Left lung (tissue), 4 donors: ENCODE measurements at regions not wholly inside any gene's neighbourhood (a gene's known extent, or its start where the extent isn't known, plus 50 kb on each side); places are given as distances from the start of the nearest gene placed in this dataset.

Experiments
- ATAC-seq: fragments of 200-7000 bp; cut with Tn5 transposase; one replicate; pipeline ENCODE4 v1.9.1; 2020; ENCODE audit warnings: moderate library complexity
- DNase-seq, 4 donors: peaks; one replicate each; pipeline ENCODE4 v3.0.0-alpha.2; 2013 to 2020
- H3K27ac ChIP-seq, 2 donors: fragments of 200-600 bp; sonication (generic) in 1 of 2; one replicate each; pipeline versions ENCODE4 v1.5.0 to v1.8.0; 2020 to 2021
- H3K27me3 ChIP-seq, 2 donors: fragments of 200-600 bp; sonication (generic) in 1 of 2; one replicate each; pipeline versions ENCODE4 v1.5.0 to v1.8.0; 2020 to 2021
- H3K36me3 ChIP-seq, 2 donors: fragments of 200-600 bp; sonication (generic) in 1 of 2; one replicate each; pipeline versions ENCODE4 v1.5.0 to v1.8.0; 2020 to 2021
- H3K4me1 ChIP-seq, 2 donors: fragments of 200-600 bp; one replicate each; pipeline ENCODE4 v1.8.0; 2021
- H3K4me3 ChIP-seq, 2 donors: fragments of 200-600 bp; sonication (generic) in 1 of 2; one replicate each; pipeline versions ENCODE4 v1.5.0 to v1.8.0; 2020 to 2021; ENCODE audit warnings: mild to moderate bottlenecking in 1 of 2
- H3K9me3 ChIP-seq, 2 donors: fragments of 200-600 bp; sonication (generic) in 1 of 2; one replicate each; pipeline versions ENCODE4 v1.5.0 to v1.8.0; 2020 to 2021
- CTCF ChIP-seq, 2 donors: fragments of 200-600 bp; sonication (generic) in 1 of 2; IDR thresholded peaks; one replicate each; pipeline versions ENCODE4 v1.5.0 to v1.8.0; 2021; ENCODE audit warnings: antibody characterized with exemption in 2 of 2
- intact Hi-C, 2 donors: fragments of 100-400 bp; cut with DNase I; formaldehyde crosslinking; loops; one replicate each; pipeline versions ENCODE4 v1.11.2 to v1.14.2; 2022
- donor health status: DM: no; HTN: yes; CAD: no.
- donor health status: DM: no; HTN: no; CAD: no.

- intact Hi-C loops = no loop called here
- Histone ChIP-seq H3K4me3 (no peak overlapping the region), H3K27ac (no peak overlapping the region), H3K27me3 (no peaks in the 10 kb centered on the region), H3K9me3 (no peaks in the 10 kb centered on the region), H3K4me1 (no peaks in the 10 kb centered on the region), H3K36me3 (no peaks in the 10 kb centered on the region)
- ATAC-seq (no peak), DNase-seq (no peak)
- TF ChIP-seq CTCF (IDR thresholded peaks at IDR 0.05) = no peak
Observed at GRCh38 chr13:58266271-58266670, 634.7 kb downstream of the PCDH17 start.

GRCh38 chr13:58298556-58299135 lies 667.1 kb downstream of the PCDH17 start:
- intact Hi-C loops = no loop called here
- H3K27me3 ChIP-seq = no peaks in the 10 kb centered on the region
- no peaks in the 10 kb centered on the region for H3K36me3 ChIP-seq
- H3K4me1 ChIP-seq = no peaks in the 10 kb centered on the region
- no peaks in the 10 kb centered on the region for H3K9me3 ChIP-seq
- no peak for DNase-seq
- H3K27ac ChIP-seq = no peak overlapping the region
- no peak for TF ChIP-seq CTCF (IDR thresholded peaks at IDR 0.05)
- no peak for ATAC-seq
- H3K4me3 ChIP-seq = no peak overlapping the region

- TF ChIP-seq CTCF (IDR thresholded peaks at IDR 0.05) = no peak
- Histone ChIP-seq H3K27ac (no peak overlapping the region), H3K4me1 (no peaks in the 10 kb centered on the region), H3K36me3 (no peaks in the 10 kb centered on the region), H3K4me3 (no peak overlapping the region), H3K27me3 (no peaks in the 10 kb centered on the region), H3K9me3 (no peaks in the 10 kb centered on the region)
- no peak for ATAC-seq
- no peak for DNase-seq
- intact Hi-C loops = no loop called here
Observed at GRCh38 chr13:58300224-58300623, 668.7 kb downstream of the PCDH17 start.

- no peaks in the 10 kb centered on the region for H3K4me1 ChIP-seq
- intact Hi-C loops = no loop called here
- ATAC-seq (no peak), DNase-seq (no peak)
- H3K27ac ChIP-seq = no peak overlapping the region
- no peaks in the 10 kb centered on the region for H3K9me3 ChIP-seq
- TF ChIP-seq CTCF (IDR thresholded peaks at IDR 0.05) = no peak
- no peak overlapping the region for H3K4me3 ChIP-seq
- H3K27me3 ChIP-seq = no peaks in the 10 kb centered on the region
- H3K36me3 ChIP-seq = no peaks in the 10 kb centered on the region
Observed at GRCh38 chr13:58300974-58301681, 669.6 kb downstream of the PCDH17 start.

GRCh38 chr13:58302349-58302748 lies 670.8 kb downstream of the PCDH17 start:
- H3K9me3 ChIP-seq = no peaks in the 10 kb centered on the region
- no peaks in the 10 kb centered on the region for H3K27me3 ChIP-seq
- DNase-seq (no peak), ATAC-seq (no peak)
- no peak for TF ChIP-seq CTCF (IDR thresholded peaks at IDR 0.05)
- no peaks in the 10 kb centered on the region for H3K4me1 ChIP-seq
- H3K4me3 ChIP-seq = no peak overlapping the region
- no peaks in the 10 kb centered on the region for H3K36me3 ChIP-seq
- intact Hi-C loops = no loop called here
- H3K27ac ChIP-seq = no peak overlapping the region
